HG02642 (cell line): ENCODE measurements at regions not wholly inside any gene's neighbourhood (a gene's known extent, or its start where the extent isn't known, plus 50 kb on each side); places are given as distances from the start of the nearest gene placed in this dataset.

Source experiments
- ATAC-seq: cut with Tn5 transposase; IDR thresholded peaks from one replicate; pipeline ENCODE4 v1.9.1; 2021; ENCODE audit warnings: mild to moderate bottlenecking; ENCODE audit not compliant: unreplicated experiment, poor library complexity

DNA sequence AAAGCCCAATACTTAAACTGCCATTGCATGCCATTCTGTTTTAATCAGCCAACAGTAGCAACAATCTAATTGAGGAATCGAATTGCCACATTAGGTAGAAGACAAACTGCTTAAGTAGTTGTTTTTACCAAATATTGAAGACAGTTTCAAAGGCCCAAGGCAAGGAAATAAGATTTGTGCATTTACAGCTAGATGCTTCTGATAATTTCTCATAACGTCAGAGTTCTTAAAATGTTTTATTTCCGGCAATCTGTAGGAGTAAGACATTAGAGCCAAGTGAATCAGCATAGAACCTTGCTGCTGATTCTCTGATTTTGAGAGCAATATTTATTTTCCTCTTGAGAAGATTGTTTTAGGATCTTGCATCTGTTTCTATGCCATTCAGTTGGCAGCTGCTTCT lies 174.3 kb downstream of the RBM43 start:
- no peak for ATAC-seq

DNA sequence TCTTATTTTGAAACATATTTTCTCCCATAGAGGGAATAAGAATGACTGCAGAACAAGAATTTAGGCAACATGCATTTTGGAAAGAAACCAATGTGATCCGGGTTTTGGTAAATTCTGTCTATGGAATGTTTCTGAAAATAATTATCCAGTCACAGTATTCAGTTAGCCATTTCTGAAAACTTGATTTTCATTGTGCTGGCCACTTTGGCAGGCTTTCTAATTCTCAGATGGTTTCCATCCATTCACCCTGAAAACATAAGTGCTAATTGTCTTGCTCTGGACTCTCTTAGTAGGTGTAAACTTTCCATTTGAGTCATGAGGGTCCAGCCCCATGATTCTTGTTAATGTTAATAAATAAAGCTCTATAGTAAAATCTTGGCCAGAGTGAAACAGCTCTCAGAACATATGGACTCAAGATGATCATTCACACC lies 176.5 kb downstream of the RBM43 start:
- no peak for ATAC-seq

DNA sequence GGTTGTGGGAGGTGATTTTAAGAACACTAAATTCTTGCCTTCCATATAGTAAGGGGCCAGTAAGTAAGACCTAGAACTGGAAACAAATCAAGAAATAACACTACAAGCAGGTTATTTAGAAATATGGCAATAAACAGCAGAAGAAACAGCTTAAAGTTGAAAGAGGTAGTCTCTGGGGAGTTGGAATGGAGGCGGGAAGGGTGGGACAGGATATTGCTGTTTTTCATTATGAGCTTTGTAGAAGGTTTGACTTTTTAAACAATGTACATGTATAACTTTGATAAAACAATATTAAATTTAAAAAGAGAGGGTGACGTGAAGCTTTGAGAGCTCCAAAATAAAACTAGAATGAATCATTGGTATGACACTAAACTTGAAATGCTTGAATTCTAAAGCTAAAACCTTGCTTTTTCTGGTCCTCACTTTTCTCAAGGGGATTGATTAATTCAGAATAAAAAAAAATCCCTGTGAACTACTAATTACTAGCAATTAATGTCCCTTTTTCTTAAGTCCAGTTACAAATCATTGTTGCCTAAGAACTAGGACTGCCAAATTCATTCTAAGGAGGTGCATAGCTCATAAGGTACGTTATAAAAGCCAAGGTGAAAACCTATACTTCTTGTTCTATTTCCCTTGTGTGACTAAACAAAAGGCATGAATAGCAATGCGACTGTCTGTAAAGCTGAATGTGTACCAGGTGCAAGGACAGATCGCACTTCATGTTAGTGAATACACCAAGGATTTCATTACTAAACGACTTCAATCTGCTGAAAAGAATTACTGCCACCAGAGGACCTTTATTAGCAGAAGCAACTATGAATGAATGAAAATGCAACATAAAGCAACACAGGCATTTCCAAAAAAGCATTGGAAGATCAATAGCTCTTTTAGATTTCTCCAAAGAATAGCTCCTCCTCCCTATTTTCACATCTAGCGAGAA lies 177.5 kb downstream of the RBM43 start:
- ATAC-seq, result no peak

DNA sequence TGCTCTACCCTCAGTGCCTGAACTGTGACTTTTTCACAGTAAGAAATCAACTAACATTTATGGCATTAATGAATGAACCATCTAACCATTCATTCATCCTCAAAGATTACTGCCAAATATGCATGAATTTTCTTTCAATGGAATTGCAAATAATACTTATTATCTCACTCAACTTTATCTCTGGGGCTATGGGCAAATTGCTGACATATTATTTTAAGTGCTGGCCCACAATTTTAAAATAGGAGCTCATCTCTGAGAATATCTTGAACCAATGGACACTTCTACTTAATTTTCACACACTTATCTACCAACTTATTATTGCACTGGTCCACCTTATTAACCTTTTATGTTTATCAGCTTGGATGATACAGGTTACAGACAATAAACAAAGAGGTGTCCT lies 182.8 kb downstream of the RBM43 start:
- no peak for ATAC-seq

DNA sequence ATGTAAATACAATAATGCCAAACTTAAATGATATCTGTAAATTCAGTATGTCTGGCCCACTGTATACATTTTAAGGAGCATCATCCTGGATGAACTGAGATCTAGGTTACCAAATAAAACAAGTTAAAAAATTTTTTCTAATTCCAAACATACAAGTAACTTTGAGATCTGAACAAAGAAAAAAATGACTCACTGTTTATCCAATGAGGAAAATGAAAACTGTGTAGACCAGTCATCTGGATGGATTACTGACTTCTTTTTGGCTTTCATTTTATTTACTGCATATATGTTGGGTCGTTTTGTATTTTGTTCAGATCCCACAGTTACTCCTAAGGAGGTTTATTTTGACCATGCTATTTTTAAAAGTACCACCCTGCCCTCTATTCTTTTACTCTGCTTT lies 189.8 kb downstream of the RBM43 start:
- ATAC-seq, result no peak

DNA sequence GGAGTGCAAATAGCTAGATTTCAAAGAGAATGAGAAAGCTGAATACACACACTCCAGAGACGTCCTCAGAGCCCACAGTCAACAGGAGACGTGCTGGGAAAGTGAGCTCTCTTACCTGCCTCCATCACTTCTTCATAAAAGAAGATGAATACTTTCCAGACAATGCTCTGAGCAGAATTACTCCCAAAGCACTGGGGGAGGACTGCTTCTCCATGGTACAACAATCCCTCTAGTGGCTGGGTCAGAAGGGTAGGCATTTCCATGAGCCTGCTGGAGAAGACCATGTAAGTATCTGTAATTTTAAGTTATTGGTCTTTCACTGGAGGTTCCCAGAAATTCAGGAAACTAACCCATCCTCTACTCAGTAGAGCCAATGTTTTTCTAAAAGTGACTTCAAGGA lies 190.3 kb downstream of the RBM43 start:
- no peak for ATAC-seq

DNA sequence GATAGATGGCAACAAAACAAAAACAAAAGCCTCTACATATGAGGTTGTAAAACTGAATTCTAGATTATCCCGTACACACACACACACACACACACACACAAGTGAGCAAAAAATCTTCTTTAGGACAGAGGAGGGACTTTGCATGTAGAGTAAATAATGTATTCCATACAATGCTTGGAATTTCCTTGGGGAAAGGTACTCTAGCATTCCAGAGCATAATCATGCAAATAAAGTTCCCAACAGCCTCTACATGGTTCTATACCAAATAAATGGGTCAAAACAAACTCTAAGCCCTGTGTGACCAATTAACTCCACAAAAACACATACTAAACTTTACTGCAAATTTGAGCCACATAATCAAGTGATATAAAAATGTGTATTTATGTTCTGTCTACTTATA lies 191.4 kb downstream of the RBM43 start:
- no peak for ATAC-seq

DNA sequence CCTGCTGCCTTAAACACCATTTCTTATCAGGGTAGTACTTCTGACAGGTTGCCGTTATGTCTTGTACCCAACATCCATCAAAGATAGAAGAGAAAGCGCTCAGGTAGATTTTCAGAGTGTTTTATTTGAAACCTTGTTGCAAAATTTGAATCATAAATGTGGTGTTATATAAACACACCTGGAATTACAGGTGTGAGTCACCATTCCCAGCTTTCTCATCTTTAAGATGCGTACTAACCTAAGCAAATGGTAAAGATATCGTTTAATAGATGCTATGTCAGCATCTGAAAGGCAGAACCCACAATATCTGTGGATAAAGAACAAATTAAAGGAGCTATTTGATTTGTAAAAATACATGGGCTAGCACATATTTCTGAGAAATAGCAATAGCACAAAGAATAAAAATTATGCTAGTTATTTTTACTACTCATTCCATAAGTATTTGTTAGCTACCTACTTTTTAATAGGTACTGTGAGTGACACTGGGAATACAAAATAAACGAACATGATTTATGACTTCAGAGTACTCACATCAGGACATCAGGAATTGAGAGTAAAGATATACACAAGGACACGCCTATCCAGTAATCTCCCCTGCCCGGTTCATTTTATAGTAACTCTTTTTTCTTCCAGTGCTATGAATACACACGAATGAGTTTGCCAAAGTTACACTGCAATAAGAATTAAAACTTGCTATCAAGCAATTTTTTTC lies 193.8 kb downstream of the RBM43 start:
- ATAC-seq, result no peak

DNA sequence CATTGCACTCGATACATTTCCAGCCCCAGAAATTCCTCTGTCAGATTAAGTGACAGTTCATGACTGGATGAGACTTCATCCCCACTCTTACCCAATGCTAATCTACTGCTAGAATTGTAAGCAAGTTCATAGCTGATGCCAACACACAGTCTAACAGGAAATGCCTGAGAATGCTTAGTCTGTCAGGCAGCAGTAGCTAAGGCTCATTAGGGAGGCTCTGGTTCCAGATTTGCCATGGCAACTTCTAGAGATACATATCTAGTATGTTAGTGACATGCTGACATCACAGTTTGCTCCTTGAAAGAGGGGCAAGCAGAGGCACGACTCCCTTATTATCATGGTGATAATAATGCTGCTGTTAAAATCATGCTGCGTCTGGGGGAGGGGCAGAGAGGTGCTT lies 198.4 kb downstream of the RBM43 start:
- no peak for ATAC-seq

DNA sequence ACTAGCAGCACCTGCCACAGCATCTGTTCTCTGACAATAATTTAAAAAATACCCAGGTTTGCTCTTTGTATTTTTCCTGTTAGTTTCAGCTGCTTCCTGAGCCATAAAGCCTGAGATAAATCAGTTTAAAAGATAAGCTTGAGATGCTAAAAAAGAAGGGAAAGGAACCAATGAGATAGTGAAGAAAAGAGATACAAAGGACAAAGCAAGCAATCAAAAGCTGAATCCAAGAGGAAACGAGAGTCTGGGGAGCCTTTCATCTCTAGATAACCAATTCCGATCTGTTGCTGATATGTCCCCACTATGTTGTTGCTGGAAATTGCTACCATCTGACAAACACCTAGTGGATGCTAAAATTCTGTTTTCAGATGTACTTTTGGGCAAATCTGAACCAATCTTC lies 201.4 kb downstream of the RBM43 start:
- ATAC-seq, result no peak

DNA sequence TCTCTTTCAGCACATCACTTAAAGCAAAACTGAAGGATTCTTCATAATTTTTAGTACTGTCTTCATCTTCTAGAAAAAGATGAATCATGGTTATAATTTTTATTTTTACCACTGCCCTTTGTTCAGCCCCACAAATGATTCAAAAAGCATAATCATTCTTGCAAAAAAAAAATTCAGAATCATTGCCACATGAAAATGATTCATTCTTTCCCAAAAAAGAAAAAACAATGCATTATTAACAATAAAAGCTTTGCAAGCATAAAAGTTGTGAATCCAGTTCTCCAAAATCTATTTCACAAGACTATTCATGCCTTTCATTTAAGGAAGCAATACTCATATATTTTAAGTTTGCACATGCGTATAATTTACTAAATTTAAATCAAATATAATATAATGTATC lies 204.8 kb downstream of the RBM43 start:
- ATAC-seq, result no peak

DNA sequence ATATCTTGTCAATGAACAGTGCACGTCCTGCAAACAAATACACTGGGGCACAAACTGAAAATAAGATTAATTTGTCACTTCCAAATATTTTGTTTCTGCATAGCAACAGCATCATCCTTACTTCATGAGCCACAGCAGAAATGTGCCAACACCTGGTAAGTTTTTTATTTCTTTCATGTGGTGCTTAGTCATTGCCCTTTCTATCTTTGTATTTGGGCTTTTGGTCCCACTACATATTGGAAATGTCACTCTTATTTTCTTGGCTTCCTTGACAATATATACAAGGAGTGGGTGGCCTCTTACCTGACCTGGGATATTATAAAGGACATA lies 208.0 kb downstream of the RBM43 start:
- ATAC-seq, result no peak

DNA sequence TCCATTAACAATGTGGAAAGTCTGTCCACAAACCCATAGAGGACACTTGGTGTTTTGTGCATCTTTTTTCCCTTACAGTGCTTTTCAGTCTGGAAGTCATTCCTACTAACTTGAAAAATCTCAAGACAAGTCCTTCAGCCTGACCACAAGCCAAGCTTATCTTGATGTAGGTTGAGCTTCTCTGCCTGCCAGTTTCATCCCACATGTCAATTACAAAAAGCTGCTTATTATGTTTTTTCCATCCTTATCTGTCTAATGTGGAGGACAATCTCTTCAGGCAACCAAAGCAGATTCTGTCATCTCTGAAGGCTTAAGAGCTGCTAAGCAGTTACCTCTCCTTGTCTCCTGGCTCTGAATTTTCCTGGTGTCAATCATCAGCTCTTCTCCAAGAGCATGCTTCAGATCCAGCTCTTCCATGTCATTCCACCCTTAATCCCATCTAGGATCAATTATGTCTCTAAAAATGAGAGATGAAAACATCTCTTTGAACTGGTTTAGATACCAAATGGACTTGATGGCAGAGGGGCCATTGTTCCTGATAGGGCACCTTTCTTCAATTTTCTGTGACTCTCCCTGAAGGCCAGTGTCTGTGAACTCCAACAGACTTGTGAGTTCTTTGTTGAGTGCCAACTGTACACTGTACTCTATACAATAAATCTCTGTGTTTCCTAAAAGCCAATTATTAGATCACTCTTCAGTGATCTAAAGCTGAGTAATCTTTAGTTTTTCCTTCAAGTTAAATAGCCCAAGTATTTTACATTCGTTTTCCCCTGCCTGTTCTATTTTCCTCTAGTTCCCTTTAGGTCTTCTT lies 208.6 kb downstream of the RBM43 start:
- no peak for ATAC-seq

DNA sequence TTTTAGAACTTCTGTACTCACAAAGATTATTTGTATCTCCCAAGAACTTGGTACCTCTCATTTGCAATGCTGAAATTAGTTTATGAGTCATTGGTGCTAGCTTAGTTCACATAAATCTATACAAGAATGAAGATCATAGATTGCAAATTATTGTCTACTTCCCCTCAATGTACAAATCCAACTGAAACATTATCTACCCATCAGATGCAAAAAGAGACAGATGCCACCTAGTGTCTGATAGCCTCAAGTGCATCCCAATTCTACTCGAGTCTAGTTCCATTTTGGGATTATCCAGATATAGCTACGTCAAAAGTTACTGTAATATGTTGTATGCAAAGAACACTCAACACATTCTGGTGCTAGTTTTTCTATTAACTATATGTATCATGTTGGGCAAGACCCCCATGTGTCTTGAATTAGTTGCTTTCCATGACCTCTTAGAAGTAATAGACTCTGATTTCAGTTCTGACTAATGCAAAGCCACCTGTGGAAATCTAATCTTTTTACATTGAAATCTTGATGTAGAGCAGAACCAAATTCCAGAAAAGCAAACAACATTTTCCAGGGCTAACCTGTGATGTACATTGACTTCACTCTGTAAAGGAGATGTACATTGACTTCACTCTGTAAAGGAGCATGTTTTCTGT lies 210.0 kb downstream of the RBM43 start:
- ATAC-seq, result peak; percentile 87

DNA sequence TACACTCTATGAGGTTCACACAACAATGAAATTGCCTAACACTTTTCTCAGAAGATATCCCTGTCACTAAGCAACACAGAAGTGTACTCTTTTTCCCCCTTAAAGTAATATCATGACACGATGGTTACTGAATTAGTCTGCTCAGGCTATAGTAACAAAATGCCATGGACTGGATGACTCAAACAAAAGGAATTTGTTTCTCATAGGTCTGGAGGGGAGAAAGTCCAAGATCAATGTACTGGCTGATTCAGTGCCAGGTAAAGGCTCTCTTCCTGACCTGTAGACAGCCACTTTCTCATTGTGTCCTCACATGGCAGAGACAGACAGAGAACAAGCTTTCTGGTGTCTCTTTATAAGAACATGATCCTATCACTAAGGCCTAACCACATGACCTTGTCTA lies 211.9 kb downstream of the RBM43 start:
- ATAC-seq, result no peak

DNA sequence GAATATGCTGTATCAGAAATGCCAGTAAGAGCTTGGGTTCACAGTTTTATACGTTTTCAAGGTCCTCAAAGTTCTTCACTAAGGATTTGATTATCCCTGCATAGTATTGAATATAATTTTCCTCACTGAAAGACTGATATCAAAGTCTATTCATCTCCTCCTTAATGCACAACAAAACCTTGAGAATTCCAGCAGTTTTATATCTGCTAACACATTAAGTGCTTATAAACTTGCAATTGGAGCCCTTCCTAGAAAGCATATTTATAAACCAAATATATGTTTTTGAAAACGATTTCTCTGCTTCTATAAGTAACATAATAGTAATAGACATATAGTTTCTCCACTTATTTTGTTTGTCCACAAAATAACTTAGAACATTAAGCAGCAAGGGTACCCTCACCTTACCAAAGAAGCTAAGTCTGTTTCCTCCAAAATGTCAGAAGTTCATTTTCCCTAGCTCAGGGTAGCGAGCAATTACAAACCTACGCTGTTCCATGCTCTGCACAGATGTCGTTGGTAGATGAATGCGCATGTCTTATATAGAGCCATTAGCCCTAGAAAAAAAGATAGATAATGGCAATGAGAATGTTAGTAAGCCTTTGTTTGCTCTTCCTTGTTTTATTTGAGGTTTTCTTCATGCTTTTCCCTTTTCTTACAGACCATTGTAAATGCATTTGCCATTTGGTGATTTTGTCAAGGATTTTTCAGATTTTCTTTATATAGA lies 213.2 kb downstream of the RBM43 start:
- no peak for ATAC-seq

DNA sequence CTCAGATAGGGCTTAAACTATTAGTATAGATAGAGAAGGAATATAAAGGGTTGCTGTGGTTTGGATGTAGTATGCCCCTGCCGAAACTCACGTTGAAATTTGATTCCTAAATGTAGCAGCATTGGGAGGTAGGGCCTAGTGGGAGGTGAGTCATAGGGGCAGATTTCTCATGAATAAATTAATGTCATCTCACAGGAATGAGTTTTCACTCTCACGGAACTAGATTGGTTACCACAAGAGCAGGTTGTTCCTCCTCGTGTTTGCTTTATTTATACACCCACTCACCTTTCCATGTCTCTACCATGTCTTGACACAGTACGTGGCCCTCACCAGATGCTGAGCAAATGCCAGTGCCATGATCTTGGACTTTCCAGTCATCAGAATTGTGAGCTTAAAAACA lies 218.2 kb downstream of the RBM43 start:
- ATAC-seq, result no peak

DNA sequence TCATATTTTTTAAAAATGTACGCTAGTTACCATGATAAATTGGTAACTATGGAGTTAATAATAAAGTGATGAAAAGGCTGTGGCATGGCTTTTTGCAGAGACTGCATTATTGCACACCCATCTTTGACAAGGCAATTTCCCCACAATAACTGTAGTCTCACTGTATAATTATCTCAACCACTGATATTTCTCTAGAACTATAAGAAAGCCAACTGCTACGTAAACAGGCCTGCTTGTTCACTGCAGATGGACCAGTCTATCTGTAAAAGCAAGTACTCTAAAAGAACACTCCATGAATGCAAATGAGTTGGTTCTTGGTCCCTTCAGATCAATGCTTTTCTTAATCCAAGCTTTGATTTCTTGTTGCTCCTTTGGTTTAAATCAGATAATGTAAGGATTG lies 218.7 kb downstream of the RBM43 start:
- ATAC-seq, result no peak

DNA sequence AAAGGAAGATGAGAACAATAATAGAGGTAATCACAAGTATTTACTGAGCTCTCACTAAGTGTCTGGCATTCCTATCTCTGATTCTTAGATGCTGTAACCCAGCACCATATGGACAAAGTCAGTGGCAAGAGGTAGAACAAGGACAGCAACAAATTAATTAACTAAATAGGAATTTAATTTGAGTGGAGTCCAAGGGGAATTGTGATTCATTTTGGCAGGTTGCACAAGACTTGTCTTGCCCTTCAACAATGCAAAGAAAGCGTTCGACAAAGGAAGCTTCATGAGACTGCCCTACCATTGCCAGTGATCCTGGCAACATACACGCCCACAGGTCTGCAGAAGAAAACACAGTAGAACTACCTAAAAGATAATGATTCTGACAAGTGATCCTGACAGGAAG lies 221.6 kb downstream of the RBM43 start:
- ATAC-seq, result no peak

DNA sequence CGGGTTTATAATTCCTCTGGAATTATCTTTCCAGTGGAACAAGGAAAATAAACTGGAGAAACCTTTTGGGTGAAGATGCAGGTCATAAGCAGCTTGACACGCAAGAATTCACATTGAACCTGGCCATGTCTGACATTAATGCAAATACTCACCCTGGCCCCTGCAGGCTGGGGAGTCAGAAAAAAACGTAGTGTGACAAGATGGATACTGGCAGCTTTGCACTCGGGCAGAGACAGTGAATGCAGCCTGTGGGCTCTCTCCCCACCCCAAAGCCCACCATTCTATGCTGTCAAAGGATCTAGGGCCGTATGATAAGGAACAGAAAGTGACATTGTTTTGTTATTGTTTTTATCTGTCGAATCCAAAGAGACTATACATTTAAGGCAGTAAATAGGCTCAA lies 223.1 kb downstream of the RBM43 start:
- ATAC-seq, result no peak
